ENCODE measurements at regions not wholly inside any gene's neighbourhood (a gene's known extent, or its start where the extent isn't known, plus 50 kb on each side); places are given as distances from the start of the nearest gene placed in this dataset.
"Not testable (repeated sequence)": the region's sequence is repeated elsewhere in the genome, so short reads cannot be mapped to it uniquely, and the experiment has no call there.

DNA sequence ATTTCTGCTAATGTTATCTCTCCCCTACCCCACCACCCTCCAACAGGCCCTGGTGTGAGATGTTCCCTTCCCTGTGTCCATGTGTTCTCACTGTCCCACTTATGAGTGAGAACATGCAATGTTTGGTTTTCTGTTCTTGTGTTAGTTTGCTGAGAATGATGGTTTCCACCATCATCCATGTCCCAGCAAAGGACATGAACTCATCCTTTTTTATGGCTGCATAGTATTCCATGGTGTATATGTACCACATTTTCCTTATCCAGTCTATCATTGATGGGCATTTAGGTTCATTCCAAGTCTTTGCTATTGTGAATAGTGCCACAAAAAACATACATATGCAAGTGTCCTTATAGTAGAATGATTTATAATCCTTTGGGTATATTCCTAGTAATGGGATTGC is 104.5 kb downstream of the ZNF33B start:
- not testable (repeated sequence) for DNase-seq

DNA sequence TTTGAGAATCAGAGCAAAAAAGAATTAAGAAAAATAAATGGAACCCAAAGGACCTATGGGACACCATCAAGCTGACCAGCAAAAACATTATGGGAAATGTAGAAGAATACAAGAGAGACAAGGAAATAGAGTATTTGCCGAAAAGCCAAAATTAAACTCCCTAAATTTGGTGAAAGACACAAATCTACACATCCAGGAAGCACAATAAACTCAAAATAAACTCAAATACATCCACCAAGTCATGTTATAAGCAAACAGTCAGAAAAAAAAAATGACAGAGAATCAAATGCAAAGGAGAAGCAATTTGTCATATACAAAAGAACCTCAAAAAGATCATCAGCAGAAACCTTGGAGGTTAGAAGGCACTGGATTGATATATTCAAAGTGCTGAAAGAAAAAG is 105.4 kb downstream of the ZNF33B start:
- no peak for DNase-seq

- DNase-seq, result no peak
These were observed 115.3 kb downstream of the ZNF33B start for GRCh38 chr10:42523098-42523497.

GRCh38 chr10:42519761-42520460 is 118.5 kb downstream of the ZNF33B start:
- no peak for DNase-seq

DNA sequence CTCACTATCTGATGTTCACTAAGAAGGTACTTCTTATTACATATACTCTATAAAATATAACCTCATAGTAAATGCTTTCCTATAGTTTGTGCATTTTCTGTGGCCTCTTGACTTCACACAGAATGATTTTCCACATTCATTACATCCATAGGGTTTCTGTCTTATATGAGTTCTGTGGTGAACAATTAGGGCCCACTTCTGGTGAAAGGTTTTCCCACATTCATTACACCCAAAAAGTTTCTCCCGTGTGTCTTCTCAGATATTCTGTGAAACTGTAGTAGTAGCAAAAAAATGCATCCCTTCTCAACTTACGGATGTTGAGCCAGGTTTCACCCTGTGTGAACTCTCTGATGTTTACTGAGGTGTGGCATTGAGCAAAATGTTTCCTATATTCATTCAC is 119.3 kb downstream of the ZNF33B start:
- no peak for DNase-seq

DNA sequence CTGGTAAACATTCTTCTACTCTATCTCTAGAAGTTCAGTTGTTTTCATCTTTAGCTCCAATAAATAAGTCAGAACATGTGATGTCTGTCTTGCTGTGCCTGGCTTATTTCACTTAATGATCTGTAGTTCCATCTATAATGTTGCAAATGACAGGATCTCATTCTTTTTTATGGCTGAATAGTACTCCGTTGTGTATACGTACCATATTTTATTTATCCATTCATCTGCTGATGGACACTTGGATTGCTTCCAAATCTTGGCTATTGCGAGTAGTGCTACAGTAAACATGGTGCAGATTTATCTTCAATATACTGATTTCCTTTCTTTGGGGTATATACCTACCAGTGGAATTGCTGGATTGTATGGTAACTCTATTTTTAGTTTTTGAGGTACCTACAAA is 124.4 kb downstream of the ZNF33B start:
- no peak for DNase-seq

GRCh38 chr10:42491801-42492200 is 146.6 kb downstream of the ZNF33B start:
- no peak for DNase-seq

GRCh38 chr10:42491001-42491592 is 147.3 kb downstream of the ZNF33B start:
- DNase-seq, result no peak

GRCh38 chr10:42490368-42490767 is 148.0 kb downstream of the ZNF33B start:
- DNase-seq, result no peak

DNA sequence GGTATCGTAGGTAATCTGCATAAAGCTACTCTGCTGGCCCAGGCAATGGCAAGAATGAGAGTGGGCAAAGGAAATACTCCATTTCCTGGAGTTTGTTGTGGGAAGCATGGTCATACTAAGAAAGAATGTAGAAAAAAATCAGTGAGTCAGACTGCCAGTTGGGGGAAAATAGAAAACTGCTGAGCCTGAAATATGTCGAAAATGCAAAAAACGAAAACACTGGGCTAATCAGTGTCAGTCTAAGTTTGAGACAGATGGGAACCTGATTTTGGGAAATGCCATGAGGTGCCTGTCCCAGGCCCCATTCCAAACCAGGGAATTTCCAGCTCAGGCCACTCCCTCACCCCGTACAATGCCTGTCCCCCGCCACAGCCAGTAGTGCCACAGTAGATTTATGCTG is 150.0 kb downstream of the ZNF33B start:
- no peak for DNase-seq

DNA sequence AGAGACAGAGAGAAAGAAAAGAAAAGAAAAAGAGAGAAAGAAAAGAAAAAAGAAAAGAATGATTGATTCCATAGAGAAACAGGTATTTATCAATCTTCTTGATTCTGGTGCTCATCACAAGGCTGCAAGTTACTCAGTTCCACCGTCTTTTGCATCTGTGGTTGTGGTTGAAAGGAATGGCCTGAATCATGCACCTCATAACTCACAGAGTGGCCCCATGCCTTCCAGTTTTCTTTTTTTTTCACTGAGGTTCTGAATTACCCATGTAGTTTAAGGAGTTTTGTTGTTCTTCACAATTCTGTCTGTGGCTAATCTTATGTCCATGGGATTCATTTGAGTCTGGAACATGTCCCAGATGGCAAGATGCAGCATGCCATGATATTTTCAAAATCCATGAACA is 156.0 kb downstream of the ZNF33B start:
- DNase-seq, result no peak

GRCh38 chr10:42479057-42479456 is 159.3 kb downstream of the ZNF33B start:
- DNase-seq, result no peak

DNA sequence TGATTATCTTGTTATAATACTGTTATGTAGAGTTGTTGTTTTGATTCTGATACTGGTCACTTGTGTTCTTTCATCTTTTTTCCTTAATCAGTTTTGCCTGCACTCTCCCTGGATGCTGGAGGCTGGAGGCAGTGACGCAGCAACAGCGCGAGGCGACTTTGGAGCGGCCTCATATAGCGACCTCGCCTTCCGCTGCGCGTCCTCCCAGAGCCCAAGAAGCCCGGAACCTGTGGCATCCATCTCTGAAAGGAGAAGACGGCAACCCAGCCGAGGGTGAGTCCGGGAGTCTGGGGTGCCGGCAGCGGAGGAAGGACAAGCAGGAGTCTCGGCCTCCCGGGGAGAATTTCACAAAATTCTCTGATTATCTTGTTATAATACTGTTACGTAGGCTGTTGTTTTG is 161.2 kb downstream of the ZNF33B start:
- DNase-seq, result no peak

DNA sequence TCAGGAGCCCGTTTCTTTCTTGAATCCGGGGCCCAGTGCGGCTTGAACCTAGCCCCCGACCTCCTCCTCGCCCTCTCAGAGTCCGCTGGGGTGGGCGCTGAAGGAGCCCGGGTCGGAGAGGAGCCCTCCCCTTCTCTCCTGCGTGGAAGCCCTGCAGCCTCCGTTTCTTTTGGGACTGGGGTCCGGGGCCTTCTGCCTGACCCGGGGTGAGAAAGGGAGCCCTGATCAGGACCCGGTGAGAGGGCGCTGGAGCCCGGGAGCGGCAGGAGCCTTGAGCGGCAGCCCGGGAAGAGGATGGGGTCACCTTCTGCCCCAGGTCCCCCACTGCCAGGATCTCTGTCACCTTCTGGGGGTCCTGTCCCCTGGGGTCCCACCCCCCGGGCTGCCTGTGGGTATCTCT is 162.3 kb downstream of the ZNF33B start:
- DNase-seq, result no peak

- DNase-seq, result no peak
These were observed 162.9 kb downstream of the ZNF33B start for GRCh38 chr10:42475168-42476098.

- no peak for DNase-seq
These were observed 184.1 kb downstream of the ZNF33B start for GRCh38 chr10:42454313-42454712.

GRCh38 chr10:42431095-42431494 is 207.3 kb downstream of the ZNF33B start:
- no peak for DNase-seq

DNA sequence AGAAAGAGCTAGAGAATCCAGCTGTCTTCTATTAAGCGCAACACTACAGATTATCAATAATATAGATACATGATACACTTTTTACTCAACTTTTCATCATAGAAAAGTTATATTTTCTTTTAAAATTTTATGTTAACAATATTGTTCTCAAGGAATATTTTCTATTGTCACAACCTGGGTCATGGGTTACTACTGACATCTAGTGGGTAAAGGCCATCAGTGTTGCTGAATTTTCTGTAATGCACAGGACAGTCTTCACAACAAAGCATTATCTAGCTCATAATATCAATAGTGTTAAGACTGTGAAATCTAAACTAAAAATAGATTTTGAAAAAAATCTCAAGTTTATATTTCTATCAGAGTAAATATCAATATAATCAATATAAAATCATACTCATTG is 209.8 kb downstream of the ZNF33B start:
- DNase-seq, result peak; percentile 9

GRCh38 chr10:42422911-42423310 is 215.5 kb downstream of the ZNF33B start:
- DNase-seq, result no peak

- no peak for DNase-seq
These were observed 216.6 kb downstream of the ZNF33B start for GRCh38 chr10:42421812-42422211.

GRCh38 chr10:42419789-42420188 is 218.6 kb downstream of the ZNF33B start:
- DNase-seq, result no peak

DNA sequence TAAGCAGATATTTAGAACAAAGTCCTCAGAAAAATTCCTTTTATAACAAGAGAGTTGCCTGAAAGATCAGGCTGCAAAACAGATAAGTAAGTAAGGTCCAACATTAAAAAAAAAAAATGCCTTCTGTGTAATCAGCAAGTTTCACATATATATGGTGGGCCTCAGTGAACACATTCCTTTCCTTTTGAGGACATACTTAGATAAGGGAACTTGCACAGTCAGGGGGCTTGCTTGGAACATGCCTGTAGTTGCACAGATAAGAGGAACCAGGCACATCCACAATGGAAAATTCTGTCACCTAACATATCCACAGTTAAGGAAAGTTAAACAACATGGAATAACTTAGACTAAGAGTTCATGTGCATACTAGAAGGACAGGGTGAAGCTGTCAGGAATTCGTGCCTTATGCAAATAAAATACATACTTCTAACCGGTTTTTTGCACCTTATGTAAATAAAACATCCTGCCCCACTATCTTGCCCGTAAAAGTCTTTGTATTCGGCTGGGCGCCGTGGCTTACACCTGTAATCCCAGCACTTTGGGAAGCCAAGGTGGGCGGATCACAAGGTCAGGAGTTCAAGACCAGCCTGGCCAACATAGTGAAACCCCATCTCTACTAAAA is 257.3 kb downstream of the ZNF33B start:
- no peak for DNase-seq

DNA sequence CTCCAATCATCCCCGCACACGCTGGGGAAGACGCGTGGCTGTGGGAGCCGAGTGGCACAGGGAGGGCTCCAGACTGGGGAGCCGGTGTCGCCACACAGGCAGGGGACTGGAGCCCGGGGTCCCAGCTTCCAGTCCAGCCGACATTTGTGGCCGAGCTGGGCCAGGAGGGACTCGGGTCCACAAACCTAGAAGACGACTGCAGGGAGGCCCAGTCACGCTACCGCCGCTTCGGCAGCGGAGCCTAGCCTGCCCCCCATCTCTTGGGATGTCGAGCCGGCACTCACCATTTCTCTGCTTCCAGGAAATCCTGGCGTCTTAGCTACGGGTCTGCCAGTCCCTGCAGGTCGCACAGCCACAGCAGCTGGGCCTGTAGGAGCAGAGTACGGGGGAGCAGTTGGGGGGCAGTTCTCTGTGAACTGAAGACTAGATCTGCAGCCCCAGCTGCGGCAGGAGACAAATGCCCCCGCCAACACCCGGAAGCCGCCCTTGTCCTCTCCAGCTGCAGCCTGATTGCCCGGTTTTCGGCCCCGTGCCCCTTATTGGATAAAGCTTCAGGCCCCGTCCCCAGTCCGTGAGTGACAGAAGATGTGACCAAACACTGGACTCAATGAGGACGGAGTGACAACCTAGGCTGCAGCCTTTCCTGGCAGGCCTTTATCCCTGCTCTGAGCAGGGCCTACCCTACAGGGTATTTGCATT is 270.7 kb downstream of the ZNF33B start:
- DNase-seq, result no peak

Measured in NCI-H1694 (cell line).